Central memory CD4-positive, alpha-beta T cell (primary cell): ENCODE measurements at regions not wholly inside any gene's neighbourhood (a gene's known extent, or its start where the extent isn't known, plus 50 kb on each side); places are given as distances from the start of the nearest gene placed in this dataset.
"Not testable (repeated sequence)": the region's sequence is repeated elsewhere in the genome, so short reads cannot be mapped to it uniquely, and the experiment has no call there.

Source experiments
- DNase-seq: peaks from one replicate; pipeline ENCODE4 v3.0.0; 2022

DNA sequence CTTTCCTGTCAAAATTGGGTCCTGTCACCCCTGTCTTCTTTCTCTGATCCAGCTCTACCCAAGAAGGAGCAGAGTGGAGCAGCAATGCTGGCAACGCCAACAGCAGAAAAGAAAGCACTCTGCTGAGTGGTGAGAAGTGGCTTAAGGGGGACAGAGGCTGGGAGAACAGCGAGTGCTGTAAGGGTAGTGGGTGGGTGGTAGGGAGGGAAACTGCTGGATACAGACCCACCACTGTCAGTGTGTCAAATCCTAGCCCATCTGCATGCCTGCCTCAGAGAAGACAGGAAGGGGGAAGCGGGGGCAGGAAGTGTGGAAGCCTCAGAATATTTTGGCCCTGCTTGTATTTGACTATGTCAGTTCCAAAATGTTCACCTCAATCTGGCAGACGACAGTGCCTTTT, 170.4 kb upstream of the MAST4 start:
- no peak for DNase-seq

DNA sequence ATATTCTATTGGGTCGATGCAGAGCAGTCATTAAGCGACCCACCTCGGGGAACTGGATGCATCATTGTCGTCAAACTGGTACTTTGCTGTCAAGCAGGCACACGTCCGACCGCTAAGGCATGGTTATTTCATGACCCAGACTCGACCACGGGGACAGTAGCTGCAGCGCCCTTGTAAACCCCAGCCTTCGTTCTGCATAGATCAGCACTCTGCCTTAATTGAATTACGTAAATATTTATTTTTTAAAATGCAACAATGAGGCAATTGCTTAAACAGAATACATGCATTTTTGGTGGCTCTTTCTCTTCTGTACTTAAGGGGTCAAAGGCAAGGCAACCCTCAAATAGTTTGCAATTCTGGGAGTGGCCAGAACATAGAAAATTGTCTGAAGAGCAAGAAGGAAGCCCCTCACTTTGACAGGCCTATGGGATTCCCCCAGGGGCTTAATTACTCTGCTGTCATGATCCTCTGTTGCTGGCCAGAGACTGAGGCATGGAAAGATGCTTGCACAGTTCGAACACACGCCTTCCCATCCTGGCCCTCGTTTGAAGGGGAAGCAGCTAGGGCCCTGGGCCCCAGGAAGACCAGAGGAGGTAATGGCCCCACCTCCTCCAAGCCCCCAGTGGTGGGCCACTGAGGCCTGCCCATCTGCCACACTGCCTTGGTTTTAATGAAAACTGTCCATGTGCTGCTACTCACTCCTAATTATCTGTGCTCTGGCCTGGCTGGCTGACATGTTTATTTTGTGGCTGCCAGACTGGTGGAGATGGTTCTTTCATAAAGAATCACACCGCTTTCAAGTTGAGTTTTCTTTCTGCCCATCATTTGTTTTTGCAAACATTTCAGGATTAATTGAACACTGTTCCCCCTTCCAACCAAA, 169.7 kb upstream of the MAST4 start:
- no peak for DNase-seq

DNA sequence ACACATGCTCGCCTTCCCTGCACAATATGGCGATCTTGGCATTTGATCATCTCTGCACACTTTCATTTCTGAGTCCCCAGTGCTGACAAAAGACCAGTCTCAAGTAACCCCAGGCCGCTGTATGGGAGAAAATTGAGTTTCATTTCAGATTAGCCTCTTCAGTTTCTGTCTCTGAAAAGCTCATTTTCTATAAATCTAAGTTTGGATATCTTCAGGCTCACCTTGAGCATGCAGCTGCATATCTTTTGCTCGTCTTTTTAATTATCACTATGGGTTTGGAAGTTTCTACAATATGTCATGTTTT, 169.1 kb upstream of the MAST4 start:
- no peak for DNase-seq

DNA sequence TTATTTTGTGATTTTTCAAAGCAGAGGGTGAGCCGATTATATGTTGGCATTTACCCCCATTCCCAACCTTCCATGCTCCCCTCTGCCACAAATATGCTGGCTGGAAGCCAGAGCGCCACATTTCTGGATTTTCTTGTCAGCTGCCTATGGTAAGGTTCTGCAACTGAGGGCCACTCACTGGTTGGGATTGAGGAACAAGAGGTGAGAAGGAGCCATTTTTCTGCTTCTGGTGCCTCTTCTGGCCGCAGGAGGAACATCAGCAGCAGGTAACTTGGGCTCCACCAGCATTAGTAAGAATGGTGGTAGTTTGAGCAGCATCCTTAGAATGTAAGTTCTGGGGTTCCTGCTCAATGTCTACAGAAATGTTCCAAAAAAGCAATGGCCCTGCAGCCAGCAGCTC, 159.5 kb upstream of the MAST4 start:
- DNase-seq = no peak

DNA sequence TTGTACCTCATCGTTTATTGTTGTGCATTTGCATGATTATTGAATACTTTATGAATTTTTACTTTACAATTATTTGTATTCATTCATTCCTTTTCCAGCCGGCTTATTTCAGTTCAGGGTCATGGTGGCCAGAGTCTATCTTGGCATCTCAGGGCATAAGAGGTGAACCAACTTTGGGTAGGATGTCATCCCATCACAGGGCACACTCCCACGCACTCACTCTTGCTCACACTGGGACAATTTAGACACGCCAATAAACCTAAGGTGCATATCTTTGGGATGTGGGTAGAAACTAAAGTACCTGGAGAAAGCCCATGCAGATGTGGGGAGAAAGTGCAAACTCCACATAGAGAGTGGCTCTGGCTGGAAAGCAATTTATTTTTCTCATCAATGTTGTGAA, 158.1 kb upstream of the MAST4 start:
- no peak for DNase-seq

DNA sequence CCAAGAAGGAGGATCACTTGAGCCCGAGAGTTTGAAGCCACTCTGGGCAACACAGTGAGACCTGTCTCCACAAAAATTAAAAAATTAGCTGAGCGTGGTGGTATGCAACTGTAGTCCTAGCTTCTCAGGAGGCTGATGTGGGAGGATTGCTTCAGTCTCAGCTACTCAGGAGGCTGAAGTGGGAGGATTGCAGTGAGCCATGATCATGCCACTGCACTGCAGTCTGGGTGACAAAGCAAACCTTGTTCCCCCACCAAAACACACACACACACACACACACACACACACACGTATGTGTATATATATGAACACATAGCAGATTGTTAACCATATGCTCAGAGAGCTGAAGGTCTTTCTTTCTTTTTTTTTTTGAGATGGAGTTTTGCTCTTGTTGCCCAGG, 157.5 kb upstream of the MAST4 start:
- no peak for DNase-seq

DNA sequence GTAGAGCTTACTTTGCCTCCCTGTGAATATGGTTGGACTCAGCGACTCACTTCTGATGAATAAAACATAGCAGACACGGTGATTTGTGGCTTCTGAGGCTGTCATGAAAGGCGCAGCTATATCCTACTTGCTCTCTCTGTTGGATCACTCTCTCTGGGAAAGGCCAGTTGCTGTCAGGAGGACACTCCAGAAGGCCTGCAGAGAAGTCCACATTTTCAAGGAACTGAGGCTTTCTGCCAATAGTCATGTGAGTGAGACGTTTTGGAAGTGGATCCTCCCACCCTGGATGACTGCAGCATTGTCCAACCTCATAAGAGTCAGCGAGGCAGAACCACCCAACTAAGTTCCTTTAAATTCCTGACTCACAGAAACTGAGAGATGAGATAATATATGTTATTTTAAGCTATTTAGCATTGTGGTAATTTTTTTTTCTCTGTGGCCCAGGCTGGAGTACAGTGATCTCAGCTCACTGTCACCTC, 156.0 kb upstream of the MAST4 start:
- no peak for DNase-seq

DNA sequence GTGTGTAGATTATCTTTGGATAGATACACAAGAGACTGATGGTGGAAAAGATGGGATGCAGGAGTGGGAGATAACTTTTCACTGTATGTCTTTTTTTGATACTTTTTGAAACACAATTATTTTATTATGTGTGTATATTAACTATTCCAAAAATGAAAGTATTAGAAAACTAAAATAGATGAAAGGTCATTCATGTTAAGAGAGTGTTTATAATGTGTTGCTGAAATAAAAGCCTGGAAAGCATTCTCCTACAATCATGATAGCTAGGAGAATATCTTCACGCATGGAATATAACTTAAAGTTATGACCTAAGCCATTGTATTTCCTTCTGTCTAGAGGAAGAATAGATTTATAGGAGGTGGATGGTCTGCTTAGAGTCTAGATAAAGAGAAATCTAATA, 154.8 kb upstream of the MAST4 start:
- no peak for DNase-seq

DNA sequence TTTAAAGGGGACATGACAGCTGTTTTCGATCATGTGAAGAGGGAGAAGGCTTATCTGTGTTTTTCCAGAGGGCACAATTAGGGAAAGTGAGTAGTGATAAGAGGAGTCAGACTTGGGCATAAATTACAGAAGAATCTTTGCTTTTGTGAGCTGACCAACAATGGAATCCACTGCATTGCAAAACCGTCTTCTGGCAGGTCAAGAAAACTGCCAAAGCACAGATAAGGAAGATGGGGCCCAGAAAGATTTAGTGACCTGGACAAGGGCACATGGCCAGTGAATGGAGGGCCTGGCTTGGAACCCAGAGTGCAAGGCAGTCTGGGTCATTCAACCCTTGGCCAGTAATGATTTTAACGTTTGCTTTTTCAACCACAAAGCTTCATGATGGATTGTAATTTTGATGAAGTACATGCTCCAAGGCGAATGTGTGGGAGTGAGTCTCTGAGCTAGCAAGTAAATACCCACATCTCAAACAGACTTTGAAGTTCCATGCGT, 153.2 kb upstream of the MAST4 start:
- no peak for DNase-seq

DNA sequence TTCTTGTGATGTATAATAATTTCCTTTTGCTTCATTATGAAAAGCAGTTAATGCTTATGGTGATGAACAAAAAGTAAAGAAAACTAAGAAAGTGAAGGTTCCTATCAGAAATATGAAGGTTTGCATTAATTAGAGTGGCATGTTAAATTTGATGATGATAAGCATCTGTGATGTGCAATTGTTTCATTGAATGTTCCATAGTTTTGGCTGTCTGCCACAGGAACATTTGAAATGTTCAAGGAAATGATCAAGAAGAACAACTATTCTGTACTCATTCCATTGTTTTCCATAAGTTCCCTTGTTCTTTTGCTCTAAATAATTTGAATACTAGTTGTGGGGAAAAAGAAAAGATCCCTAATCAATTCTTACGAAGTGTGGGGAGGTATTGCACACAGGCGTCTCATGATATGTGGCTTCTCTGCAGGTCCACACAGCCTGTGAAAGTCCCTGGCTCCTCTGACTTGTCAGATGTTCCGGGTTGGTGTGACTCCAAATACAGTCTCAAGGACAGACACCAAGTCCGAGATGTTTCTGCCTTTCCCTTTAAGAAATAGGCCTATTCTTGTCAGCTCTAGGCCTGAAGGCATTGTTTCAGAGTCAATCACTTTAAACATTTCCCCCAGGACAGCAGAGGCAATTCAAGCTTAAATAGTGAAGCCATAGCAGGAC, 152.6 kb upstream of the MAST4 start:
- no peak for DNase-seq

DNA sequence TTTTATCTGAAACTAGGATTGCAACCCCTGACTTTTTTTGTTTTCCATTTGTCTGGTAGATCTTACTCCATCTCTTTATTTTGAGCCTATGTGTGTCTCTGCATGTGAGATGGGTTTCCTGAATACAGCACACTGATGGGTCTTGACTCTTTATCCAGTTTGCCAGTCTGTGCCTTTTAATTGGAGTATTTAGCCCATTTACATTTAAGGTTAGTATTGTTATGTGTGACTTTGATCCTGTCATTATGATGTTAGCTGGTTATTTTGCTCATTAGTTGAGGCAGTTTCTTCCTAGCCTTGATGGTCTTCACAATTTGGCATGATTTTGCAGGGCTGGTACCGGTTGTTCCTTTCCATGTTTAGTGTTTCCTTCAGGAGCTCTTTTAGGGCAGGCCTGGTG, 148.1 kb upstream of the MAST4 start:
- DNase-seq = not testable (repeated sequence)

DNA sequence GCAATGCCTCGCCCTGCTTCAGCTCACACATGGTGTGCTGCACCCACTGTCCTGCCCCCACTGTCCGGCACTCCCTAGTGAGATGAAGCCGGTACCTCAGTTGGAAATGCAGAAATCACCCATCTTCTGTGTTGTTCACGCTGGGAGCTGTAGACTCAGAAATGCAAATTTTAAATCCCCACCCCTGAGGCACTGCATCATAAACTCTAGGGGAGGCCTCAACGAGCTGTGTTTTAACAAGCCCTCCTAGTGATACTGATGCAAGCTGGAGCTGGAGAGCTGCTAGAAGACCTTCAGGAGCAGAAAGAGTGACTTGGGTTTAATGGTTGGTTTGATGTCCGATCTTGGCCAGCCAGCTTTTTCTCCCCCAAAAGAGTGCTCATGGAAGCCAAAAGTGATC, 146.0 kb upstream of the MAST4 start:
- DNase-seq = no peak

DNA sequence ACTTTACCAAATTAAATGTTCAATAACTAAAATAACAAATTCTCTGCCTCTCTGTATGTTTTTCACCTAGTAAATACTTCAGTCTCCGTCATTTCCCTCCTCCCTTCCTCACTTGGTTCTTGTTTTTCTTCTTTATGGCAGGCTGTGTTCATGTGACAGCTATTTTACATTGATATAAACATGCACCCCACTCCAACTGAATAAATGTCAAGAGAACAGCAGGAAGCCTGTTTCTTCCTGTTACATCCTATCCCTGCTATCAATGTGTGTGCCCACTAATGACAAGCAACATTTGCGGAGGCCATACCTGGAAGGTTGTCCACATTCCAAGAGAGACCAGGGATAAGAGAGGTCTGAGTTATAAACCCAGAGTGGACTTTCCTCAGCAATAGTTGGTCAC, 145.2 kb upstream of the MAST4 start:
- DNase-seq = no peak

DNA sequence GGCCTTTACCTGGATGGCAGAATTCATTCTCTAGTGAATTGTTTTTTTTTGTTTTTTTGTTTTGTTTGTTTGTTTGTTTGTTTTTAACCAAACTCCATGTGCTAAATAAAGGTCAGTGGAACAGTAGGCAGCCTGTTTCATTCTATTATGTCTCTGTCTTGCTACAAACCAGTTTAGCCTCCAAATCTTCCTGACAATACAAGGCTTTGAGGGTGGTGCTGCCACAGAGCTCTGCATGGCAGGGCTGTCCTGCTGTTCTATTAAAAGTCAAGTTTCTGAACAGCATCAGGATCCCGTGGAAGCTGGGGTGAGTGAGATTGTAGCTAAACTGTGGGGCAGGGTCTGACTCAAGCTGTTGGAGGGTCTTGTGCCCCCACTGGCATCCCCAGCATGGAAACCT, 144.1 kb upstream of the MAST4 start:
- DNase-seq = no peak

DNA sequence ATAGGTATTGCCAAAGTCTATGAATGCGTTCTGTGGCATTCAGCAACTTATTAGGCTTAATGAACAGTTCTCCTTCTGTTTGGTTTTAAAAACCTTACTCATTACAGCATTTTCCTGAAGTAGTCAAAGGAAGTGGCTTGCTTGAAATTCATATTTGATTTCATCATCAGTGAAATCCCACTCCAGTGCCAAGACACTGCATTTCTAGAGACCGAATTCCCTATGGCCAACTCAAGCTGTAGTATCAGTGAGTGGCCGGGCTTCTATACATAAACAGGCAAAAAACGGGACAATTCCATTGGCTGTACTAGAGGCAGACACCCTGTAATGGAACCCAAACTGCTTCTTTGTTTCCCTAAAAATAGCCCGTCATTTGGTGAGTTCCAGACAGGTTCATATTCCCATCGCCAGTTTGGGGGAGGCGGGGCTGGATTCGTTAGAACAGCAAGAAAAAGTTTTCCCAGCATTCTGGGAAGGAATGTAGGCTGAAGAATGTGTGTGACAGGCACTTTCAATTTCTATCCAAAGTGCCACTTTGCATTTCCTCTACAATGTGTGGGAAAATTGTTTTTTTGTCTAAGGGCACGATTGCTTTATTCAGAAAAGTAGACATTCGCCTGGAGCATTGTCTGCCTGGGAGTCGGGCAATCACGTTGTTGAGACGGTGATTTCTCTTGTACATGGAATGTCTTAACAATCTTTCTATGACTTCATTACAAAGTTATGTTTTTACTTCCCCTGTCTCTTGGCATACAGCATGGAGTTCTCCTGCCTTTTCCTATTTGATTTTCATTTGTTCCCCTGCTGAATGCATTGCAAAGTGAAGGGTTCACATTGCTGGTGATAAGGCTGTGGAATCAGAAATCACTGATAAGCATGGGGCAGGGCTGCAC, 141.8 kb upstream of the MAST4 start:
- DNase-seq = no peak

DNA sequence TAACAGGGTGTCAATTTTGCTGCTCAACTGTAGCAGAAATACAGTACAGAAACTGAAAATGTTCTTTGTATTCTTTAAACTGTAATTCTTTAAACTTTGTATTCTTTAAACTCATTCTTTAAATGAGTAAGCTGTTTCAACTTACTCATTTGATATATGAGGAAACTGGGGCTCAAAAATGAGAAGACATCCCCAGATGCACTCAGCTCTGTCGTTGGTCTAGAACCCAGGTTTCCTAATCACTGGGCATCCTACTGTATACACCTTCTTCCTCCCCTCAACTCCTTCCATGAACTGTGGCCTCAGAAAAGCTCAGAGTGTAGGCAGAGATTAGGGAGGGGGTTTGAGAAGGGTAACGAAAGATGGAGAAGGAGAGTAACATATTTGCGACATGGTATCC, 136.5 kb upstream of the MAST4 start:
- DNase-seq = no peak

DNA sequence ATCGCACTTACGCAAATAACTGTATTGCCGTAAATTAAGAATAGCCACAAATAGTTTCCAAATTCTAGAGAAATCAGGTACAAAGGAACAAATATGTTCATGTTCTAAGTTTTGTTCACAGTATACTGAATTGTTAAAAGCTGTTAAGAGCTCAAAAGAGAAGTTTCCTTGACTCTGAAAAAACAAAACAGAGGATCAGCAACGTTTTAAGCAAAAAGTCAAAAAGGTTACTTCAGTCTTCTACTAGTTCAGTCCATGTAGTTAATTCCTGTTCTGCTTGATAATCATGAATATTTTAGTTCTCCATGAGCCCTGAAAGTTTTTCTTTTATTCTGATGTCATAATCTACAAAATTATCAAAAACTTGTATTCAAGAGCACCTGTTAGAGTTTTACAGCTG, 128.6 kb upstream of the MAST4 start:
- no peak for DNase-seq

DNA sequence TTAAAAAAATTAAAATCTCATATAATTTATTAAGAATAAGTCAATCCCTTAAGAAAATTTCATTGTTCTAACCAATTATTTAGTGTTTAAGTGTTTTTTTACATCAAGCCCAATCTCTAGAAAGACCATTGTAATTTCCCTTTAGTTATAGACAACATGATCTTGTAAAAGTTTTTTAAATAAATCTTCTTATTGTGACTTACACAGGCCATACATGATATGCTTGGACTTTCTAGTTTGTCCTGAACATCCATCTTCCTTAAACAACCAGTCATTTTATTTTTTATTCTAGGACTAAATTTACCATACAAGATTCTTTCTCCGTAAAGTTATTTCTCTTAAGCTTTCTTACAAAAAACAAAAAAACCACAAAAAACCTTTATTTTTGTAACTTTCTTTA, 126.5 kb upstream of the MAST4 start:
- DNase-seq = no peak

DNA sequence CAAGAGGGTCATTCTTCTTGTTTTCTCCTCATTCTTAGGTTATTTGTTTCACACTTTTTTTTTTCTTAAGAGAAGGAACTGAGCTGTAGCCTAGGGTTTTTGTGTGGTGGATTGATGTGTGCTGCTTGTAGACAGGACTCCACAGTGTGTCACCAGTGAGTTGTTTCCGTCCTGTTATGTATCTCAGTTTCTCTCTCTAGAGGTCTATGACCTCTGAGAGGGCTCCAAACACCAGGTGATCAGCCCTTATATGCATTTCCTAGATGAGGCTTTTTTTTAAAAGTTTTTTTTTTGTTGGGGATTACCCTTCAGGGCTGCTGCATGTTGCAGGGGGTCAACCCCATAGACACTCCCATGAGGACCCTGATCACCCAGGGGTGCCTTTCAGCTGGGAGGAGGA, 124.2 kb upstream of the MAST4 start:
- no peak for DNase-seq

DNA sequence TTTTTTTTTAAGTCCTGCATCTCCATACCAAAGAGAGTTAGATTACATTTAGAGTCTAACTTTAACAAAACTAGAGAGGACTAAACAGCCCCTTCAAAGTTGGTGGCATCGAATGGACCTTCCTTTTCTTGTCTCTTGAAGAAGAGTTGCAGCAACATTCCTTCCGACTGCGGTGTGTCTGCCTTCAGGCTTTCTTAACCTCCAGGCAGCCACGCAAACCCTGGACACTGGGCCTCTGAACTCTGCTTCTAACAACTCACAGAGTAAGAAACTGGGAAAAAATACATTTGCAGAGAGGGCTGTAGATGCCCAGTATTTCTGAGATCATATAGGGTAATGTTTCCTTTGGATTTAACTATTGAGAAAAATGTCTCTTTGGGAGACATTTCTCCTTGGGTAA, 120.5 kb upstream of the MAST4 start:
- no peak for DNase-seq

DNA sequence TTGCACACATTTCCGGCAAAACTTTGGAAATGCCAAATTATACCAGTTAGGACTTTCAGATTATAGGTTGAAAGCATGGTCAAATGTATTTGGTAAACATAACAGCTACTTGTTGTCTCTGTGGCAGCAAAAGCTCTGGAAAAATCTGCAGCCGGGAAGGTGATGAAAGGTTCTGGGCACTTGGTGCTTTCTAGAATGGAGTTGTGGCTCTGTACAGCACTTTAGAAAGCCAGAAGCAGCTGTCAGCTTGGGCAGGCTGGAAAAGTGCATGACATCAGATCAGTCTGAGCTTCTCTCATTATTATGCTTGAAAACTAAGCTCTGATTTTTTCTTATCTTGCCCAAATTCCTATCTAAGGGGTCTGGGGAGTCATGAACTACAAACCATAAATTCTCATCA, 118.6 kb upstream of the MAST4 start:
- no peak for DNase-seq

DNA sequence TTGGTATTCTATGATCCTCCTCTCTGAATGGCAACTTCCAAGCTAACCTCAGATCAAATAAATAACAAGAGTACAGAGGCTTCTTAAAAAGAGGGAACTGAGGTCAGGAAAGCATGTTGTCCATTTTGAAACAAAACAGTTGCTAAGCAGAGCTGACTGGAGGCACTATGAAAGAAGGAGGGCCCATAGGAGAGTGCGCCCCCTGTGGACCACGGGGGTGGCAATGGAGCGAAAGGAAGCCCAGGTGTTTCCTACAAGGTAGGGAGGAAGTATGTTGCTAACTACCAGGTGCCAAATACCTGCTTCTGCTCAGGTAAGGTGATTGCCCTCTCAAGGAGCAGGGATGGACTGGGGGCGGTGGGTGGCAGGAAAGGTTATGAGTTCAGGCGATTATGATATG, 101.8 kb upstream of the MAST4 start:
- no peak for DNase-seq

DNA sequence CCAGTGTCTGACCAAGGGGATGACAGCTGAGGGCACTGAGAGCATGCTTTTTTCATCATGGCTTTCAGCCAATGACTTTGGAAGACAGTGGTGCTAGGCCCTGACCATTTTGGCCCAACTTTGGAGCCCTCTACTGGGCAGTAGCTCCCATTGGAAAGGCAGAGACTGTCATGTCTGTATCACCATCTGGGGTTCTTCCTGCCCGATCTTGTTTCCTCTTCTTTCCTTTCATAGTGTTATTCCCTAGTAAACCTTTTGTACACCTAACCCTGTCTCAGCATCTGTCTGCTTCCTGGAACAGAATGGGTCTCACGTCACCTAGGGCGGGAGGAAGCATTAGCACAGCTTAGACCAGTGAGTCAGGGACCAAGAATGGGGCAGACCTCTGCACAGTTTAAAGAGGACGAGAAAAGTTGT, 97.4 kb upstream of the MAST4 start:
- DNase-seq = no peak
